Tibial nerve (tissue), 4 donors: ENCODE measurements at regions not wholly inside any gene's neighbourhood (a gene's known extent, or its start where the extent isn't known, plus 50 kb on each side); places are given as distances from the start of the nearest gene placed in this dataset.

ENCODE experiments used
- DNase-seq, 2 donors: peaks; one replicate each; pipeline ENCODE4 v3.0.0-alpha.2; 2019; ENCODE audit warnings: low spot score in 2 of 2
- H3K27ac ChIP-seq, 4 donors: fragments of 200-600 bp; sonication (generic) in 3 of 4; one replicate each; pipeline ENCODE4 v1.5.1; 2017 to 2019; ENCODE audit warnings: mild to moderate bottlenecking in 1 of 4
- H3K27me3 ChIP-seq, 2 donors: fragments of 200-600 bp; sonication (generic) in 1 of 2; one replicate each; pipeline versions ENCODE4 v1.5.1 to v1.6.0; 2017 to 2019
- H3K36me3 ChIP-seq, 3 donors: fragments of 200-600 bp; sonication (generic); one replicate each; pipeline ENCODE4 v1.5.1; 2018 to 2019
- H3K4me1 ChIP-seq, 4 donors: fragments of 200-600 bp; sonication (generic) in 3 of 4; one replicate each; pipeline ENCODE4 v1.5.1; 2017 to 2019
- H3K4me3 ChIP-seq, 4 donors: fragments of 200-600 bp; sonication (generic) in 3 of 4; one replicate each; pipeline ENCODE4 v1.5.1; 2017 to 2019; ENCODE audit warnings: mild to moderate bottlenecking in 1 of 4, moderate library complexity in 1 of 4
- H3K9me3 ChIP-seq, 4 donors: fragments of 200-600 bp; sonication (generic) in 3 of 4; one replicate each; pipeline ENCODE4 v1.5.1; 2017 to 2019
- EP300 ChIP-seq, 2 donors: sonication (generic); formaldehyde crosslinking; IDR thresholded peaks; one replicate each; pipeline ENCODE4 v1.6.1; 2017; ENCODE audit warnings: antibody characterized with exemption in 2 of 2, mild to moderate bottlenecking in 1 of 2
- POLR2A ChIP-seq, 2 donors: fragments of 450-650 bp; IDR thresholded peaks; one replicate each; pipeline ENCODE4 v1.6.1; 2017; ENCODE audit warnings: antibody characterized with exemption in 2 of 2, mild to moderate bottlenecking in 2 of 2, moderate library complexity in 2 of 2
- WGBS, 2 donors: methylation state at CpG; one replicate each; pipeline ENCODE4 v1.1.5; 2018; 5-methylcytosine and 5-hydroxymethylcytosine counted together
- TF ChIP-seq, protein P1 (sequence below), 5 experiments: fragments of 200-600 bp in 3 of 5; fragments of 450-650 bp in 2 of 5; sonication (generic) in 3 of 5; IDR thresholded peaks; one replicate each; pipeline ENCODE4 v1.5.1; 2016 to 2019; ENCODE audit warnings: antibody characterized with exemption in 5 of 5, mild to moderate bottlenecking in 3 of 5, moderate library complexity in 2 of 5

DNA sequence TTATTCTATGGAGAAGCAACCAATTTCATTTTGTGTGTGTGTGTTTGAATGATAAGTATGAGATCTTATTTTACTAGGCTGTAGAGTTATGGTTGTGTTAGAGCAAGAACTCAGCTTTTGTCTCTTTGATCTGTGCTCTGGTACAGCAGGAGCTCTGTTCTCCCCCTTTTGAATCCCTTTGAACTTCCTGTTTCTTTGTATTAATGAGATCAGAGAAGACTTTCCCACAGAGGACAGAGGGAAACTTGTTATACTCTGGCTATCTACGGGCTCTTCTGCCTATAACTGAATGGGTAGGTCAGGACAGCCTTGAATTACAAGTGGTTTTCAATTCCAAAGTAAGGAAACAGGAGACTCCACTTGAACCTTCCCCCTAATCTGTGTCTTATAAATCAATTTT lies 1015.0 kb upstream of the RAG2 start:
- DNase-seq: no peak
- 24 to 29% methylated on average over 1 of the region's 1 CpG for WGBS, 2 donors
- Histone ChIP-seq H3K27me3 (no peaks in the 10 kb centered on the region), H3K4me3 (no peak overlapping the region), H3K9me3 (no peaks in the 10 kb centered on the region), H3K4me1 (no peaks in the 10 kb centered on the region), H3K36me3 (no peaks in the 10 kb centered on the region), H3K27ac (no peak overlapping the region)
- TF ChIP-seq EP300 (IDR thresholded peaks at IDR 0.05): no peak
- TF ChIP-seq, protein P1, sequence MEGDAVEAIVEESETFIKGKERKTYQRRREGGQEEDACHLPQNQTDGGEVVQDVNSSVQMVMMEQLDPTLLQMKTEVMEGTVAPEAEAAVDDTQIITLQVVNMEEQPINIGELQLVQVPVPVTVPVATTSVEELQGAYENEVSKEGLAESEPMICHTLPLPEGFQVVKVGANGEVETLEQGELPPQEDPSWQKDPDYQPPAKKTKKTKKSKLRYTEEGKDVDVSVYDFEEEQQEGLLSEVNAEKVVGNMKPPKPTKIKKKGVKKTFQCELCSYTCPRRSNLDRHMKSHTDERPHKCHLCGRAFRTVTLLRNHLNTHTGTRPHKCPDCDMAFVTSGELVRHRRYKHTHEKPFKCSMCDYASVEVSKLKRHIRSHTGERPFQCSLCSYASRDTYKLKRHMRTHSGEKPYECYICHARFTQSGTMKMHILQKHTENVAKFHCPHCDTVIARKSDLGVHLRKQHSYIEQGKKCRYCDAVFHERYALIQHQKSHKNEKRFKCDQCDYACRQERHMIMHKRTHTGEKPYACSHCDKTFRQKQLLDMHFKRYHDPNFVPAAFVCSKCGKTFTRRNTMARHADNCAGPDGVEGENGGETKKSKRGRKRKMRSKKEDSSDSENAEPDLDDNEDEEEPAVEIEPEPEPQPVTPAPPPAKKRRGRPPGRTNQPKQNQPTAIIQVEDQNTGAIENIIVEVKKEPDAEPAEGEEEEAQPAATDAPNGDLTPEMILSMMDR (IDR thresholded peaks at IDR 0.05): no peak
- TF ChIP-seq POLR2A (IDR thresholded peaks at IDR 0.05): no peak

DNA sequence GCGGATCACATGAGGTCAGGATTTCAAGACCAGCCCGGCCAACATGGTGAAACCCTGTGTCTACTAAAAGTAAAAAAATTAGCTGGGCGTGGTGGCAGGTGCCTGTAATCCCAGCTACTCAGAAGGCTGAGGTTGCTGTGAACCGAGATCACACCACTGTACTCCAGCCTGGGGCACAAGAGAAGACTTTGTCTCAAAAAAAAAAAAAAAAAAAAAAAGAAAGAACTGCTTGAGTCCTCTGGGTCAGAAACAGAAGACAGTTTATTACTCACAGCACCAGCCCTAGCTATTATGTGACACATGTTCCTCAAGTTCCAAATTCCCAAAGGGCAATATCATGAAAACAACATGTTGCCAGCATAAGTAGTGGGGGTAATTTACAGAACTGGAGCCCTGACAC lies 1014.1 kb upstream of the RAG2 start:
- Histone ChIP-seq H3K9me3 (no peaks in the 10 kb centered on the region), H3K36me3 (no peaks in the 10 kb centered on the region), H3K27me3 (no peaks in the 10 kb centered on the region), H3K4me1 (no peaks in the 10 kb centered on the region), H3K4me3 (no peak overlapping the region), H3K27ac (no peak overlapping the region)
- TF ChIP-seq, protein P1 (IDR thresholded peaks at IDR 0.05): no peak
- TF ChIP-seq EP300 (IDR thresholded peaks at IDR 0.05) (no peak), POLR2A (IDR thresholded peaks at IDR 0.05) (no peak)
- 74 to 82% methylated on average over 4 of the region's 4 CpGs for WGBS, 2 donors
- no peak for DNase-seq

DNA sequence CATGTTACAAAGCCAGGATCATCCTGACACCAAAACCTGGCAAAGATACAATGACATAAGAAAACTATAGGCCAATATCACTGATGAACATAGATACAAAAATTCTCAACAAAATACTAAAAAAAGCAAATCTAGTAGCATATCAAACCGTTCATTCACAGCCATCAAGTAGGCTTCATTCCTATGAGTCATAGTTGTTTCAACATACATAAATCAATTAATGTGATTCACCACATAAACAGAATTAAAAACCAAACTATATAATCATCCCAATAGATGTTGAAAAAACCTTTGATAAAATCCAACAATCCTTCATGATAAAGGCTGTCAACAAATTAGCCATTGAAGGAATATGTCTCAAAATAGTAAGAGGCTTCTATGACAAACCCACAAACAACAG lies 1007.2 kb upstream of the RAG2 start:
- H3K36me3 ChIP-seq: no peaks in the 10 kb centered on the region
- H3K27ac ChIP-seq: no peak overlapping the region
- H3K27me3 ChIP-seq: no peaks in the 10 kb centered on the region
- DNase-seq: no peak
- TF ChIP-seq EP300 (IDR thresholded peaks at IDR 0.05) (no peak), POLR2A (IDR thresholded peaks at IDR 0.05) (no peak)
- TF ChIP-seq, protein P1 (IDR thresholded peaks at IDR 0.05): no peak
- peaks cover 0 to 10% (median 0%) of the 10 kb centered on the region in 4 donors for H3K9me3 ChIP-seq
- no peak overlapping the region for H3K4me3 ChIP-seq
- H3K4me1 ChIP-seq: no peaks in the 10 kb centered on the region
- WGBS, 2 donors: 64 to 77% methylated on average over 1 of the region's 1 CpG

DNA sequence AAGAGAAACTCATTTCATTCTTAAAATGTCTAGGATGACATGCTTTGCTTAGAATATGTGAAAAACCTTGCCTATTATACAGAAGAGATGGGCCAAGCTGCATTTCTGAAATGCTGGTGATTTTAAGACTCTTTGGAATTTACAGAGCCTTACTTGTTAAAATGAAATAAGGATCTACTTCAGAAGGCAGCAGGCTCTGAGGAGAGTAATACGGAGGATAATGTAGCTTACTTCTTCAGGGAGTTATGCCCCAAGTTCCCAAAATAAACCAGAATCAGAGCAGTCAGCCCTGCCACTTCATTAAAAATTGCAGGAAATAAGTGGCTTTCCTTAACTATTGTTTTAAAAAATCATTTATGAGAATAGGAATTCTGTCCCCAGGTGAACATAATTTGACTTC lies 1000.3 kb upstream of the RAG2 start:
- no peaks in the 10 kb centered on the region for H3K9me3 ChIP-seq
- no peak overlapping the region for H3K27ac ChIP-seq
- H3K4me3 ChIP-seq: no peak overlapping the region
- no peaks in the 10 kb centered on the region for H3K27me3 ChIP-seq
- no peak for DNase-seq
- WGBS, 2 donors: 38 to 48% methylated on average over 1 of the region's 1 CpG
- no peaks in the 10 kb centered on the region for H3K36me3 ChIP-seq
- TF ChIP-seq EP300 (IDR thresholded peaks at IDR 0.05): no peak
- no peak for TF ChIP-seq POLR2A (IDR thresholded peaks at IDR 0.05)
- TF ChIP-seq, protein P1 (IDR thresholded peaks at IDR 0.05): no peak
- H3K4me1 ChIP-seq: no peaks in the 10 kb centered on the region

DNA sequence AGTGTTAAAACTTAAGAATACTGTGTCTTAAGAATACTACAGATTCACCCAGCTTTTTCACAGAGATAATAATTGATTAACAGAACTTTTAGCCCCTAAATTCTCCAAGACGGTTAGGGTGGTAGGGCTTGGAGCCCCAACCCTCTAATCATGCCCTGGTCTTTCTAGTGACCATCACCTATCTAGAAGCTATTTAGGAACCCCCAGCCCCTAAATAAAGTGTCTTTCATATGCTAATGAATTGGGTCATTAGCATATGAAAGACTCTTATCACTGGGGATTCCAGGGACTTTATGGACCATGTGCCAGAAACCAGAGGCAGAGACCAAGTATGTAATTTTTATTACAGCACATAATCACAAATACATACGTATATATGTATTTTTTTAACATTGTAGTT lies 999.7 kb upstream of the RAG2 start:
- no peaks in the 10 kb centered on the region for H3K36me3 ChIP-seq
- H3K4me3 ChIP-seq: no peak overlapping the region
- no peak overlapping the region for H3K27ac ChIP-seq
- TF ChIP-seq POLR2A (IDR thresholded peaks at IDR 0.05): no peak
- TF ChIP-seq, protein P1 (IDR thresholded peaks at IDR 0.05): no peak
- no peak for TF ChIP-seq EP300 (IDR thresholded peaks at IDR 0.05)
- no peaks in the 10 kb centered on the region for H3K9me3 ChIP-seq
- no peaks in the 10 kb centered on the region for H3K27me3 ChIP-seq
- no peaks in the 10 kb centered on the region for H3K4me1 ChIP-seq
- no peak for DNase-seq
- 76 to 81% methylated on average over 2 of the region's 2 CpGs for WGBS, 2 donors
